ENCODE measurements at regions not wholly inside any gene's neighbourhood (a gene's known extent, or its start where the extent isn't known, plus 50 kb on each side); places are given as distances from the start of the nearest gene placed in this dataset.

DNA sequence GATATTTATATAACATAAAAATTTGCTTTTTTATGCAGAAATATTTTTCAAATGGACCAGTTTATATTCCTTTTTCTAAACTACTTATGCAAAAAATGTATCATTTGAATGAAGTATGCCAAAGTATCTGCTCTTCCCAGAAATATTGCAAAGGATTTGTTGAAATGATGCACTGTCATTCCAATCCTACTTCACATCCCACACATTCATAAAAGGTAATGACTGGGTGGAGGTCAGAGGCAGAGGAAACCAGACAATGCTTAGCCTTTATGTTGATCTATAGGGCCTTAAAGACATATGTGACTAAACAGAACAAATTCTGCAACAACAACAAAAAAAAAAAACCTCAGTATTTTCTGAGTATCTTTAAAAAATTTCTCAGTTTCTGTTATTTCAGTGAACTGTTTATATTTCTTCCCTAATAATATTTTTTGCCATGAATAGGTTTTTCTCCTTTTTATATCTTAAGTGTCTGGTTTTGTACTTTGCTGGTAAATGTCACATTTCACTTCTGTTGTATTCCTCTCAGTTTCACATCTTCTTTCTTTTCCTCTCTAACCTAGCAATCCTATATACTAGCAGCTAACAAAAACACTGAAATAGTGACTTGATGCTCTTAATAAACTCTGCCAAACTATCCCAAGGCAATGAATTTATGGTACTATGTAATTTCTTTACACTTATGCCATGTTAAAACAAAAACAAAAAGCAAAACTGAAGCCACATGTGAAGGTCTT lies 374.1 kb downstream of the BCKDHB start:
- TF ChIP-seq, protein P1, sequence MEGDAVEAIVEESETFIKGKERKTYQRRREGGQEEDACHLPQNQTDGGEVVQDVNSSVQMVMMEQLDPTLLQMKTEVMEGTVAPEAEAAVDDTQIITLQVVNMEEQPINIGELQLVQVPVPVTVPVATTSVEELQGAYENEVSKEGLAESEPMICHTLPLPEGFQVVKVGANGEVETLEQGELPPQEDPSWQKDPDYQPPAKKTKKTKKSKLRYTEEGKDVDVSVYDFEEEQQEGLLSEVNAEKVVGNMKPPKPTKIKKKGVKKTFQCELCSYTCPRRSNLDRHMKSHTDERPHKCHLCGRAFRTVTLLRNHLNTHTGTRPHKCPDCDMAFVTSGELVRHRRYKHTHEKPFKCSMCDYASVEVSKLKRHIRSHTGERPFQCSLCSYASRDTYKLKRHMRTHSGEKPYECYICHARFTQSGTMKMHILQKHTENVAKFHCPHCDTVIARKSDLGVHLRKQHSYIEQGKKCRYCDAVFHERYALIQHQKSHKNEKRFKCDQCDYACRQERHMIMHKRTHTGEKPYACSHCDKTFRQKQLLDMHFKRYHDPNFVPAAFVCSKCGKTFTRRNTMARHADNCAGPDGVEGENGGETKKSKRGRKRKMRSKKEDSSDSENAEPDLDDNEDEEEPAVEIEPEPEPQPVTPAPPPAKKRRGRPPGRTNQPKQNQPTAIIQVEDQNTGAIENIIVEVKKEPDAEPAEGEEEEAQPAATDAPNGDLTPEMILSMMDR (conservative IDR thresholded peaks at IDR 0.05; ENCODE audit: low read length): no peak
- TF ChIP-seq EZH2phosphoT487 (IDR thresholded peaks at IDR 0.05; ENCODE audit: borderline replicate concordance, low read depth, low read length): no peak
